GM08714 (cell line): ENCODE measurements at regions not wholly inside any gene's neighbourhood (a gene's known extent, or its start where the extent isn't known, plus 50 kb on each side); places are given as distances from the start of the nearest gene placed in this dataset.

Experiments used
- H3K4me3 ChIP-seq: fragments of 200-500 bp; sonication (Bioruptor generic); 2 replicates; pipeline ENCODE4 v1.5.1; 2014; ENCODE audit warnings: mild to moderate bottlenecking, low read length, inconsistent platforms
- ZNF274 ChIP-seq: IDR thresholded peaks from 2 replicates; pipeline ENCODE4 v1.6.1; 2012; ENCODE audit warnings: mild to moderate bottlenecking, low read depth, low read length

DNA sequence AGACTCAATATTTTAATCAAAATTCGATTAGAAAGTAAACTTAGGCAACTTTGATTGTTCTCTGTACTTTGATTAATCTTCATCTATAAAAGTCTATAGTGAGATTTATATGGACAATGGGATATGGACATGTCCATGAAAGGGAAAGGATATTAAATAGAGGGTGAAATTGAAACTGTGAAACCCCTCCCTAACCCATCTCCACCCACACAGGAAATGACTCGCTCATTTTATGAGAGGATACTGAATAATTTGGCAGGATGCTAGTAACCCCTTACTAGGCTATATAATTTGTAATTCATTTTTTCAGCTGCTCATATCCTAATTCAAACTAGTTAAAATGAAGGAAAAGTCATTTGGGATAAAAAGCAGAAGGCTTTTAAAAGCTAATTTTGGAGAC is 328.0 kb upstream of the ATP2B1 start:
- H3K4me3 ChIP-seq, result no peak overlapping the region
- TF ChIP-seq ZNF274, result no peak

DNA sequence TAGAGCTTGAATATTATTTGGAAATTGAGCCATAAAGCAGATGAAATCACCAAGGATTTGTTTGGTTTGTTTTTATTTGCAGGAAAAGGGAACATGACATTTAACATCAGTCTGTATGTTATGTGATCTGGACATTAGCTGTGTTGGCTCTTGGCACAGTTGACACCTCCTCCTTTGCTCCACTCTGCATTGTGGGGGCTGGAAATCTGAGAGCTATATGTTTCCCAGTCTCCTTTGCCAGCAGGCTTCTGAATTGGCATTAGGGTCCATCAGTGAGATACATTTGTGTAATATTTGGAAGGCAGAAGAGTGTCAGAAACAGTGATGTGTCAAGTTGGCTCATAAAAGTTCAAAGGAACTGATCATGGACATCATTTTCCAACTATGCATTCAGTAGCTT is 322.1 kb upstream of the ATP2B1 start:
- TF ChIP-seq ZNF274, result no peak
- no peak overlapping the region for H3K4me3 ChIP-seq

- H3K4me3 ChIP-seq, result no peak overlapping the region
- no peak for TF ChIP-seq ZNF274
Observed at GRCh38 chr12:90029317-90029716, 320.7 kb upstream of the ATP2B1 start.

GRCh38 chr12:90028635-90029051 is 320.0 kb upstream of the ATP2B1 start:
- no peak overlapping the region for H3K4me3 ChIP-seq
- TF ChIP-seq ZNF274, result no peak

DNA sequence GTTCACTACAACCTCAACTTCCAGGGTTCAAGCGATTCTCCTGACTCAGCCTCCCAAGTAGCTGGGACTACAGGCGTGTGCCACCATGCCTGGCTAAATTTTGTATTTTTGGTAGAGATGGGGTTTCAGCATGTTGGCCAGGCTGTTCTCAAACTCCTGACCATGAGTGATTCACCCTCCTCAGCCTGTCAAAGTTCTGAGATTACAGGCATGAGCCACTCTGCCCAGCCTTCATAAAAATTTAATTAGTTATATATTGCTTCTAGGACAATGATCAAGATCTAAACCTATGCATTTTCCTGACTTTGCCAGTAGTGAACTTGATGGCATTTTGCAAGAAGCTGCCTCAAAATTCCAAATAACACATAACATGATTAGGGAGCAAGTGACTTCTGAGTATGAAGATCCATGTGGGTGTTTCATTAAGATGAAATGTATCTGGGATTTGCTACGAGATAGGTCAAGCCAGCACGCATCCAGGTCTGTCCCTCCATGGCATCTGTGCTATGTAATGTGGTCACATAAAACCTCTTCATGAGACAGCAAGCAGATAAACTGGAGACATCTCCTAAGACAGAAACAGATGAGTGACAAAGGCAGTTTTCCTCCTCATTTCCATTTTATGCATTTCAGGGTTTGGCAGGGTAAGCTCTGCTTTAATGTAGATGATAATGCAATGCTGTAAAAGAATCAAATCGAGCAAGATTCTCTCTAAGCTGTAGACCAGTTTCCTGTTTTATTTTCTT is 319.4 kb upstream of the ATP2B1 start:
- TF ChIP-seq ZNF274, result no peak
- no peak overlapping the region for H3K4me3 ChIP-seq

- no peak overlapping the region for H3K4me3 ChIP-seq
- no peak for TF ChIP-seq ZNF274
Observed at GRCh38 chr12:90027041-90027440, 318.4 kb upstream of the ATP2B1 start.

DNA sequence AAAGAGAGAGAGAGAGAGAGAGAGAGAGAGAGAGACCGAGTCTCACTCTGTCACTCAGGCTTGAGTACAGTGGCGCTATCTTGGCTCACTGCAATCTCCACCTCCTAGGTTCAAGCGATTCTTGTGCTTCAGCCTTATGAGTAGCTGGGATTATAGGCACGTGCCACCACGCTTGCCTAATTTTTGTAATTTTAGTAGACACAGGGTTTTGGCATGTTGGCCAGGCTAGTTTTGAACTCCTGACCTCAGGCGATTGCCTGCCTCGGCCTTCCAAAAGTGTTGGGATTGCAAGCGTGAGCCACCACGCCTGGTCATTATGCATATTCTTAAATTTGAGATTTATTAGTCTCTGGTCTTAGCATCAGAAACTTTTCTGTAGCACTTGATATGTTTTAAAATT is 317.9 kb upstream of the ATP2B1 start:
- no peak overlapping the region for H3K4me3 ChIP-seq
- no peak for TF ChIP-seq ZNF274

GRCh38 chr12:90024262-90024661 is 315.6 kb upstream of the ATP2B1 start:
- TF ChIP-seq ZNF274, result no peak
- no peak overlapping the region for H3K4me3 ChIP-seq

GRCh38 chr12:90023207-90023900 is 314.7 kb upstream of the ATP2B1 start:
- no peak overlapping the region for H3K4me3 ChIP-seq
- no peak for TF ChIP-seq ZNF274

GRCh38 chr12:90021795-90022440 is 313.3 kb upstream of the ATP2B1 start:
- no peak for TF ChIP-seq ZNF274
- no peak overlapping the region for H3K4me3 ChIP-seq

- TF ChIP-seq ZNF274, result no peak
- no peak overlapping the region for H3K4me3 ChIP-seq
Observed at GRCh38 chr12:90020881-90021280, 312.2 kb upstream of the ATP2B1 start.

GRCh38 chr12:90020436-90020835 is 311.8 kb upstream of the ATP2B1 start:
- no peak for TF ChIP-seq ZNF274
- no peak overlapping the region for H3K4me3 ChIP-seq

DNA sequence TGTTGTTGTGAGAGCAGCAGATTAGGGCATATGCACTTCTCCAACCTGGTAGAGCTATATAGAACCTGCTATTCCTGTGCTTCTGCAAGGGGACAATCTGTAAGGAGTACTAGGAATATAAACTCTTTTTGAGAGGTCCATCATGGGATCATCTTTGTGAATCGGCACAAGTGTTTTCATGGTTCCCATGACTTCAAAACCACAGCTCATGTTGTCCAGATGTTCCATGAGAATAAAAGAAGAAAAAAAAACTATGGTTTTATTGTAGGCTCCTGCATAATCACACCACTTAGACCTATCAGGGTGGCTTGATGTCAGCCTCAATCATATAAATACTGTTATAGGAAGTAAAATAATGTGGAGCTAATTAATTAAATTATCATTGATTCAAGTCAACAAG is 311.4 kb upstream of the ATP2B1 start:
- TF ChIP-seq ZNF274, result no peak

DNA sequence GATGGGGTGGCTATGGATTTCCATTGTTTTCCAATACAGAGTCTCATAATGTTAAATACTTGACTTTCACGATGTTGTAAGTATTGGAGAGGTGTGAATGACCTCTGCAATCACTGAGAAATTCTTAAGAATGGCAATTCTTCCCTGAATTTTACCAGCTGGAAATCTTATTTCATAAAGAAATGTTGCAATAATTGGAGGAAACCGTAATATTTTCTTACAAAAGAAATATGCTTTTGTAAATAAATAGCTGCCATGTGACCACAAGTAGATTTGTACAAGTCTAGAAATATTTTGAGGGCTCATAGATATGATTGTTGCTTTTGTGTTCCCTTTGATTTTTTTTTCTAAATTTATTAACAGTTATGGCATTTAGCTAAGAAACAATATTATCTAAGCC is 308.7 kb upstream of the ATP2B1 start:
- H3K4me3 ChIP-seq, result no peak overlapping the region
- no peak for TF ChIP-seq ZNF274

More for the DNA sequence above, 311.4 kb upstream of the ATP2B1 start:
- no peak overlapping the region for H3K4me3 ChIP-seq

DNA sequence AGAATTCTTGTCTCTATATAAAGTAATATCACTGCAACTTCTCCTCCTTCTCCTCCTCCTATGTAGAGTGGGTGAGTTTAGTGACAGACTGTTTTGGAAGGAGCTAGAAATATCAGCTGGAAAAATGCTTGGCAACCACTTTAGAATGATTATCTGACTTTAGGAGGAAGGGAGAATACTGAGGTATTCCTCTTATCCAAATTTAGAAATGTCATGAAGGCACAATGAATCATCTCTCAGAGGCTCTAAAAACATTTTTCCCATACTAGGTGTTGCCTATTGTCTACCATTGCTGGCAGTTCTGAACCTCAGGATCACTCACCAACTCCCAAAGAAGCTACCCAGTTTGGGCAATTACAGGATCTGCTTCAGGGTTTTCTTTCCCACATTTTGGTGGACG is 306.6 kb upstream of the ATP2B1 start:
- TF ChIP-seq ZNF274, result no peak
- no peak overlapping the region for H3K4me3 ChIP-seq
